ENCODE measurements at regions not wholly inside any gene's neighbourhood (a gene's known extent, or its start where the extent isn't known, plus 50 kb on each side); places are given as distances from the start of the nearest gene placed in this dataset.
"Not testable (repeated sequence)": the region's sequence is repeated elsewhere in the genome, so short reads cannot be mapped to it uniquely, and the experiment has no call there.

DNA sequence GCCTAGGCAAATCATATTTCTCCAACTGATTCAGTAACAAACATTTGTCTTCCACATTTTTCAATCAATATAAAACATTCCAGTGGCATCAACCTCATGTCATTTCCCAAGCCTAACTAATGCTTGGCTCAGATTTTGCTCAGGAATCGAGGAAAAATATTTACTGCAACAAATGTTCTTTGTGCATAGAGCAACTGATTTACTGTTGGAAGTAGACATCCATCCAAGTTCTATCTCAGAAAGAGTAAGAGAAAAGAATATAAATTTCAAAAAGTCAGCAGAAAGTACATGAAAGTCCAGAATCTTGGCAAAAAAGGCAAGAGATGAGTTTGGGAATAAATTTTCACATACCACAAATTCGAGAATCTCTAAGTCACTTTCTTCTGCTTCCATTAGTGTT lies 2245.0 kb upstream of the RAG2 start:
- DNase-seq = no peak

DNA sequence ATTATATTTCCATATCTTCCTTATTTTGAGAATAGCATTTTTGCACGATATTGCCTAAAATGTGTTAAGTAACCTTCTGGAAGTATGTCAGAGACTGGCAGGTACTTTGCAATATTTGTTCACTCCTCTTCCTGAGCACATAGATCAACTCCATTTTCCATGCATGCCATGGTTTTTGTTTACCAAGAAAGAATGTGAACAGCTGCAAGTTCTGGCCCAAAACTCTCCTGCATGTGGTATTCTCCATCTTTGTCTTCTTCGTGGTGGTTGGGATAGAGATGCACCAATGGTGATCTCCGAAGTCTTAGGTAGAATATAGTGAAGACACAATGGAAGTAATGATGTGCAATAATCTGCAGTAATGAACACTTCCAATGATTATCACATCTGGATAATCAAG lies 2241.0 kb upstream of the RAG2 start:
- no peak for DNase-seq

DNA sequence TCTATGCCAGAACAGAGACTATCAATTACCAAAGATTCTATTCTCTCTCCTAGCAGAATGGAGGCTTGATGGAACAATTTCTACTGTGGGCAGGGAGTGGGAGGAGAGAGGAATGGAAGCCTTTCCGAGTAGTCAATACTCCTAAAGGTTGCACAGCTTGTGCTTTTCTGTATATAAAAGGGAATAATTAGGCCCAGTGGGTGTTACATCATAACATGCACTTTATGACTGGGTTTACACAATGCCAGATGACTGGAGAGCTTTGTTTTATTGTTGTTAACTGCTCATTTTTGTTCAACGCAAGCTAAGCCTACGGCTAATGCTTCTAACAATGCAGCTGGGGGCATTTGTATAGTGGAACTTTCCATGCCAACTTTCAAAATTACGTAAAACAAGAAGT lies 2237.9 kb upstream of the RAG2 start:
- DNase-seq = no peak

GRCh38 chr11:38824573-38824972 lies 2226.5 kb upstream of the RAG2 start:
- DNase-seq = peak; percentile 3

DNA sequence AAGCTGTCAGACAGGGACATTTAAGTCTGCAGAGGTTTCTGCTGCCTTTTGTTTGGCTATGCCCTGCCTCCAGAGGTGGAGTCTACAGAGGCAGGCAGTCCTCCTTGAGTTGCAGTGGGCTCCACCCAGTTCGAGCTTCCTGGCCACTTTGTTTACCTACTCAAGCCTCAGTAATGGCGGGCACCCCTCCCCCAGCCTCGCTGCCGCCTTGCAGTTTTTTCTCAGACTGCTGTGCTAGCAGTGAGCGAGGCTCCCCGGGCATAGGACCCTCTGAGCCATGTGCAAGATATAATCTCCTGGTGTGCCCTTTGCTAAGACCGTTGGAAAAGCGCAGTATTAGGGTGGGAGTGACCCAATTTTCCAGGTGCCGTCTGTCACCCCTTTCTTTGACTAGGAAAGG lies 2223.8 kb upstream of the RAG2 start:
- DNase-seq = not testable (repeated sequence)

DNA sequence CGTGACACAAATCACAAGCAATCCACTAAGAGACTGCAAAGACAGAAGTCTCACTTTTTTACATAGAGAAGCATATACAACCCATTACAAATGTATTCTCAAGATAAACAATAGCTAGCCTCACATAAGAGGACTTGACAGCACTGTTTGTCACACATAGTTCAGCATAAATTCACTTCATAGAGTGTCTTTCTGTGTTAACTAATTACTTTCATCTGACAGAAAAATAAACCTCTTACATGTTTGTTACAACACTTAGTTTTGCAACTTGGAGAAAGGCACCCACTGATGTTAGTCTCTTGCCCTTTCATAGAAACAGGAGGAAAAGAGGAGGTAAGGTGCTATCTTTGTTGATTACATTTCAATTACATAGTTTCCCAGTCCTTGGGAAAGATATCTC lies 2221.9 kb upstream of the RAG2 start:
- DNase-seq = no peak

- DNase-seq = no peak
Observed at GRCh38 chr11:38818720-38819119, 2220.7 kb upstream of the RAG2 start.

DNA sequence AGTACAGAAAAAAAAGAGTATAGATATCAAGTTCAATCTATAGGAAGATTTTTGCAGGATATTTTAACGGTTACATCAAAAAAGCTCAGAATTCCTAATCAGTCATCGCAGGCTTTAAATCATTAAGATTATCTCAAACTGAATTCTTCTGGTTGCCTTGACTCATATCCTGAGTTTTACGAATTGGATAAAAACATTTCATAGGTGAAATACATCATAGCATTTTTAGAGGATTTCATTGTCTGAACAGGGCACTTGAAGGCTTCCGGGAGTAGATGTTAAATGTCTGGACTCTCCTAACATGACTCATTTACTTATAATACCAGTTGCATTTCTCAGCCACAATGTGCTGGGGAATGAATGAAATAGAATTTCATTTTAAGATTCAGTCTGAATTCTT lies 2216.6 kb upstream of the RAG2 start:
- DNase-seq = no peak

DNA sequence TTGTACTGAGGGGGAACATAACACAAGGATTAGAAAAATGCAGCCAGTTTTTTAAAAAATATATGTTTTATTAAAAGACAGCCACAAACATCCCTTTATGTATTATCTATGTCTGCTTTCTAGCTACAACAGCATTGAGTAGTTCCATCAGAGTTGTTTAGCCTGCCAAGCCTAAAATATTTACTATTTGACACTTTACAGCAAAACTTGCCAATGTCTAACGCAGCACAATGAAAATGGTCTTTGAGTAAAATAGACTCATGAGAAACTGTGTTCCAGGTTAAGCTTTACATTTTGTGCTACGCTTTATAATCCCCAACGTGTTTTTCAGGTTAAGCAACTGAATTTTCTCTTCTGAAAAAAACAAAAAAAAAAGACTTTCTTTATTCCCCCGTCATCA lies 2211.5 kb upstream of the RAG2 start:
- DNase-seq = no peak

DNA sequence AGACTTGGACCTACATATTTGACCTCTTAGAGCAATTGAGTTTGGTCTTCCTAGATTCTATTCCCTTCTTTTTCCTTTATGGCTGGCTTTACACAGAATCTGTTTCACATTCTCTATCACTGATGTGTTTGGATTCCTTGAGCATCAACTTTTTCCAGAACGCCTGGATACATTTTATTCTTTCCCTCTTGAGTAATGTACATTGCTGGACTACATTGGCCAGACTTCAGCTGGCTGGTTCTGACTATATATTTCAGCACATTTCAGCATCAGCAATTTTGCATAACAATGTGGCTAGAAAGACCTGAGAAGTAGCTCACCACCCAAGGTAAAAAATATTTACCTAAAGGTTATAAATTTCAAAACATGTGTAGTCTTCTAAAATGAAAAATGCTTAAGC lies 2198.2 kb upstream of the RAG2 start:
- no peak for DNase-seq

DNA sequence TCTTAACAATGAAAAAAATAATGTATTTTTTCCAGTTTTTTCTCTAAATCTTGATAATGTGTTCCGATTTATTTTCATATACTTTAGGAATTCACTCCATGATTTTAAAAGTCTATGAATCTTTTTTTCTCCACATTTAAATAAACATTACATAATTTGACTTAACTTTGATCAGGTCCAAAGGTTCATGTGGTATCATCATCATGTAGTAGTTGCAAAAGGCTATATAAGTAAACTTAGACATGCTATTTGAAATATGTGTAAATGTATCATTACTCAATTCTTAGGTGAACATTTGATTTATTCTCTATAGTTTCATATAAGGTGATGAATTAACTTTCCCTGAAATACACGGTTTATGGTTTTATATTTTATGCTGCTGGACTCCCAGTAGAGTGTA lies 2197.0 kb upstream of the RAG2 start:
- no peak for DNase-seq

DNA sequence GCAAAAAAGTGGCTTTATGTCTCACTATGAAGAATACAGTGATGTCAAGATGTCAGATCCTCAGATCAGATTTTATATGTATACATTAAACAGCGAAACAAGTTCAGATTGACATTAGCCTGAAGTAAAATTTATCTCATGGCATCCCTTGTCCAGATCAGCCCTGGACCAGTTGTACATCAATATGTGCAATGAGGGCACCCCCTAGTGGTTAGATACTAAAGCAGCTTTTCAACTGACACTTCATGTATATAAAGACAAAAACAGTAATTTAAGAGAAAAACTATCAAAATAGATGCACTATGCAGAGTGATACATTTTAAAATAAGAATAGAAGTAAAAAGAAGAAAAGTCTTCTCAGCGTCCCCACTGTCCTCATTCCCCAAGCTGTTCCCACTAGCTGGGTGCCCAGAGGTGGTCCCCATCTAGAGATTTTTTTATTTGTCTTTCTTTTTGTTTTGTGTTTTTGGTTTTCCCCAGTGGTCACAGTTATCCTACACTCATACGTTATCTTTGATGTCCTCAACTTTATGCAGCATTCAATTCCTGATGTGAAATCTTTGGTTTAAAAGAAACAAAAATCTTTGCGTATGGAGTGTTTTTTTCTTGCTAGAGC lies 2193.4 kb upstream of the RAG2 start:
- DNase-seq = peak; percentile 22

DNA sequence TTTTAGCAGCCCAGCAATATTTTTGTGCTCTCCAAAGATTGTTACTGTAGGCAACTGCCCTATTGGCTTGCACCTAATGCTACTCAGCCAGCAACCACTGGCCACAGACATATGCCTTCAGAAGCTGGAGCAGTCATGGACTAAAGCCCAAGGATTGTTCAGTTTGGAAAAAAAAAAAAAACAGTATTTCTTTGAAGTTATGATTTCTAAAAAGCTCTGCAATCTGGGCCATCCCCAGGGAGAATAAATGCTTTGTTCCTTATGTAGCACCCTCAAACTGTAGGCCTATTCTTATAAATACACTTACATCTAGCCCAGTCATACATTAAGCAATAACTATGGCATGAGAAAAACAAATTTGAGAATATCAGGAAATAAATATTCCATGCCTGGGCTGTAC lies 2190.5 kb upstream of the RAG2 start:
- no peak for DNase-seq

DNA sequence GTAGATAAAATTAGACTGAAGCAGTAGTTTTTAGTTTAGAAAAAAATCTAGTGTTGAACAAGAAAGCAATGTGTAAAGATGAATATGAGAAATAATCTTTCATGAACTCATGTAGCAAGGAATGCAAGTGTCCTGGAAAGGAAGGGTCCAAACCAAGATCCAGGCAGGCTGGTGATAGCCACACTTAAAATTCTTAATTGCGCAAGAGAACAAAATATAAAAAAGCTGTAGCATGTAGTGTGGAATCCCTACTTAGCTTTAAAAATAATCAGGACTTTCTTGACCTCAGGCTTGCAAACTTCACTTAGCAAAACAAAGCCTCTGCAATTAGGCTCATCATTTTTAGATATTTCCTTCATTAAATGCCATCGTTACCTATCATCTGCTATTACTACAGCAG lies 2186.1 kb upstream of the RAG2 start:
- DNase-seq = no peak

DNA sequence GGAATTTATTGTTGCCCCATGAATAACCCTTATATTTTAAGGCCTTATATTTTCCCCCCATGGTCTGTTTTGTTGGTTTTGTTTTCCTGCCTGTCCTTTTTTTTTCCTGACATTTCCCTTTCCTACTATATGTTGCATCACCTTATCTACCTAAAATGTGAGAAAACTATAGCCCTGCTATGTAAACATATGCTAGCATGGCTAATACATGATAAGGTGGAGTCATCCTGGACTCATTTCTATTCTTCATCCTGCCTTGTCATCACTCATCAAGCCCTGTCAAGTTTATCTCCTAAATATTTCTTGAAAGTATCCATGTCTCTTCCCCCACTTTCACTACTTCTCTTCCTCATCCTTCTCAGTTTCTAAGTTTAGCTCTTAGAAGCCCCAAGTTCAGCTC lies 2168.8 kb upstream of the RAG2 start:
- no peak for DNase-seq

- DNase-seq = no peak
Observed at GRCh38 chr11:38759394-38759793, 2161.4 kb upstream of the RAG2 start.

DNA sequence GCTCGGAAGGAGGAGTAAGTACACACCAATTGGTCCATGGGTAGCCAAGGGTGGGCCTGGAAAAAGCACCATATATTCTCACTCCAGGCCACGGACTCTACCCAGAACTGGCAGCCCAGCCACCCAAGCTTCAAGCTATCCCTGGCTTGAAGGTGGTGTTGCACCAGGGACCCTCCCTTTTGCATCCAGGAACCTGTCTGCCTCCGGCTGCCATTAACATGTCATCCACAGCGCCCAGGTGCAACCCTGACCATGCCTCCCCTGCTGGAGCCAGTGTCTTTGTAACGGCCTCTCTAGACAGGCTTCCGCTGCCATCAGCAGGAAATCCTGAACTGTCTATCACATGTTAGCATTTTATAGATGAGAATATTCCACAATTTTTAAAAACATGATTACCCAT lies 2158.5 kb upstream of the RAG2 start:
- DNase-seq = no peak

- DNase-seq = no peak
Observed at GRCh38 chr11:38751421-38751820, 2153.4 kb upstream of the RAG2 start.

GRCh38 chr11:38746516-38746915 lies 2148.5 kb upstream of the RAG2 start:
- not testable (repeated sequence) for DNase-seq

- DNase-seq = no peak
Observed at GRCh38 chr11:38723361-38723760, 2125.3 kb upstream of the RAG2 start.

GRCh38 chr11:38721586-38722315 lies 2123.7 kb upstream of the RAG2 start:
- DNase-seq = no peak

- DNase-seq = no peak
Observed at GRCh38 chr11:38718659-38719058, 2120.6 kb upstream of the RAG2 start.

- no peak for DNase-seq
Observed at GRCh38 chr11:38718049-38718448, 2120.0 kb upstream of the RAG2 start.

DNA sequence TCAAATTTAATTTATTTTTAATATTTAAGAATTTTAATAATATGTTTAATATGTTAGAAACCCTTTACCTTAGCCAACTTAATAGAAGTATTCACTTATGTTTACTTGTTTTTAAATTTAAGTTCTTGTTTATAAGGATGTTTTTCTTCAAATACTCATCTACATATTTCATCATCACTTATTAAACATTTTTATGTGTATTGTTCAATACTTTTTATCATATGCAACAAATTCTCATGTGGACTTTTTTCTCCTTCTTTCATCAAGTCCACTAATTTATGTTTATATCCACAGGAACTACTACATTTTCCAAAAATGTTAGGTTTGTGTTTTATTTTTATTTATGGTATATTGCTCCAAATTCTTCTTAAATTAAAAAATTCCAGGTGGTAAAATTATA lies 2113.1 kb upstream of the RAG2 start:
- DNase-seq = no peak

DNA sequence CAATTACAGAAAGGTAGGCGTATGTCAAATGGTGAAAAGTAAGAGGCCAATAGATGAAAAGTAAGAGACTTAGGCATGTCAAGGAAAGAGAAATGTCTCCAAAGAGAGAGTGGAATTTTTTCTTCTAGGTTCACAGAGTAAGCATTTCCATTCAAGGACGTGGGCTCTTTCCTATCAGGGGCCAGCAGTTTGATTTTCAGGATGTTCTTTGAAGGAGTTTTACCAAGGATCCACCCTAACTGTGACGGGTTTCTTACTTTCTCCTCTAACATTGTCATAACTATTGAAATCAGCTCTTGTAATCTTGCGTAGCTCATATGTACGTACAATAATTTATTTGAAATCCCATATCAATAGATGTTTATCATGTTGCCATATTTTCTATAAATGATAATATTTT lies 2112.2 kb upstream of the RAG2 start:
- no peak for DNase-seq
